ENCODE measurements at regions not wholly inside any gene's neighbourhood (a gene's known extent, or its start where the extent isn't known, plus 50 kb on each side); places are given as distances from the start of the nearest gene placed in this dataset.
"Not testable (repeated sequence)": the region's sequence is repeated elsewhere in the genome, so short reads cannot be mapped to it uniquely, and the experiment has no call there.

- DNase-seq: no peak
Observed at GRCh38 chr7:16265863-16266458, 155.4 kb downstream of the CRPPA start.

- DNase-seq: no peak
Observed at GRCh38 chr7:16264823-16265804, 156.2 kb downstream of the CRPPA start.

DNA sequence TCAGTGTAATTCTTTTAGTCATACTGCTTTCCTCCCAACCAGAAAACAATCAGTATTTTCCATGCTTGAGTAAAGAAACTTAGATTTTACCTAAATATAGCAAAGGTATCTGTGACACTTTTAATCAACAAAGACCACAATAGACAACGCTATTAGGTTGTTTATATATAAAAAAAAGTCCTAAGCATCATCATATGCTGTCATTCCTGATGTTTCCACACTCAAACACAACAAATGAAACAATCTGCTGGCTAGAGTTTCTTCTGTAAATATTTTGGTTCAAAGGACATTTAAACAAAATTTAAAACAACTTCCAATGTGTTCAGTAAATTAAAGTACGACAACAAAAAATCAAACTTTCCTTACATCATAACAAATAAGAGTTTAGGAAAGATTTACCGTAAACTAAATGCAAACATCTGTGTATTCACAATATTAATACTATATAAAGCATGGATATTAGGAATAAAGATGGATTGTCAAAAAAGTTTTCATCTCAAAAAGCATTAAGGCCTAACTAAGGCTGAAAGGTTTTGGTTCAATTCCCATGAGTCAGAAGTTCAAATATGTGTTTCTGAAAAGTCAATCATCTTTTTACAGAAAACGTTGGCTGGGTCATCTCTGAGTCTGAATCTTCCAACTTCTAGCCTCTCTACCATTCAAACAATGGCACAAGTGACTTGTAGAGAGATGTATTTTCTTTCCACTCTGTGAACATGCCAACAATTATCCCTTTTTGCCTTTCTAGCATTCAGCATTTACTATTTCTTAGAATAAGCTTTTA, 157.1 kb downstream of the CRPPA start:
- no peak for DNase-seq

- DNase-seq: not testable (repeated sequence)
Observed at GRCh38 chr7:16263377-16263776, 158.0 kb downstream of the CRPPA start.

- DNase-seq: no peak
Observed at GRCh38 chr7:16261654-16262053, 159.7 kb downstream of the CRPPA start.

- no peak for DNase-seq
Observed at GRCh38 chr7:16261100-16261499, 160.2 kb downstream of the CRPPA start.

- DNase-seq: no peak
Observed at GRCh38 chr7:16260236-16260728, 161.1 kb downstream of the CRPPA start.

- DNase-seq: not testable (repeated sequence)
Observed at GRCh38 chr7:16256419-16256818, 164.9 kb downstream of the CRPPA start.

DNA sequence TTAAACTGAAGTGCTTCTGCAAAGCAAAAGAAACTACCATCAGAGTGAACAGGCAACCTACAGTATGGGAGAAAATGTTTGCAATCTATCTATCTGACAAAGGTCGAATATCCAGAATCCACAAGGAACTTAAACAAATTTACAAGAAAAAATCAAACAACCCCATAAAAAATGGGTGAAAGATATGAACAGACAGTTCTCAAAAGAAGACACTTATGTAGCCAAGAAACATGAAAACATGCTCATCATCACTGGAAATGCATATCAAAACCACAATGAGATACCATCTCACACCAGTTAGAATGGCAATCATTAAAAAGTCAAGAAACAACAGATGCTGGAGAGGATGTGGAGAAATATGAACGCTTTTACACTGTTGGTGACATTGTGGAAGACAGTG, 165.4 kb downstream of the CRPPA start:
- DNase-seq: not testable (repeated sequence)

- not testable (repeated sequence) for DNase-seq
Observed at GRCh38 chr7:16250655-16251054, 170.7 kb downstream of the CRPPA start.

GRCh38 chr7:16249204-16249603, 172.1 kb downstream of the CRPPA start:
- DNase-seq: not testable (repeated sequence)

GRCh38 chr7:16248556-16248955, 172.8 kb downstream of the CRPPA start:
- DNase-seq: not testable (repeated sequence)

GRCh38 chr7:16244469-16244868, 176.9 kb downstream of the CRPPA start:
- no peak for DNase-seq

DNA sequence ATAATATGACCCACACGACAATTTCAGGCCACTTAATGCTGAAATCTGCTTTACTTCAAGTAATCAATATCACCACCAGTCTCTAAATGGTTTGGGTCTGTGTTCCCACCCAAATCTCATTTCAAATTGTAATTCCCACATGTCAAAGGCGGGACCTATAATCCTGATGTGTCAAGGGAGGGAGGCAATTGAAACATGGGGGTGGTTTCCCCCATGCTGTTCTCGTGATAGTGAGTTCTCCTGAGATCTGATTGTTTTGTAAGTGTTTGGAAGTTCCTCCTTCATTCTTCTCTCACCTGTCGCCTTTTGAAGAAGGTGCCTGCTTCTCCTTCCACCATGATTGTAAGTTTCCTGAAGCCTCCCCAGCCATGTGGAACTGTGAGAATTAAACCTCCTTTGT, 178.4 kb downstream of the CRPPA start:
- no peak for DNase-seq

DNA sequence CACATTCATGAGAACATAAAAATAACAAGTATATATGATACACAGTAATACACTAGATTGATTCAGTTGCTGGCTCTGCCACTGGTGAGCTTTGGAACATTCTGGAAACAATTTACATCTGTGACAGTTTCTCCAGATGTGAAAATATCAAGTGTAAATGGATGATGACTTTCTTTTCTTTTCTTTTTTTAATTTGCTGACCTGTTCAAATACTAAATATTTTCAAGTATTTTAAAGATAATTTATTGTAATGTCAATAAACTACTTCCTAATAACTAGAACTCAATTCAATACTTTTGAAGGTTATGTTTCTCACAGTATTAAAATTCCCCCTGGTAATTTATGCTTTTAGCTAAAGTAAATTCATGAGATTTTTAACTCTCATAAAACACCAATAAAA, 180.3 kb downstream of the CRPPA start:
- DNase-seq: no peak

DNA sequence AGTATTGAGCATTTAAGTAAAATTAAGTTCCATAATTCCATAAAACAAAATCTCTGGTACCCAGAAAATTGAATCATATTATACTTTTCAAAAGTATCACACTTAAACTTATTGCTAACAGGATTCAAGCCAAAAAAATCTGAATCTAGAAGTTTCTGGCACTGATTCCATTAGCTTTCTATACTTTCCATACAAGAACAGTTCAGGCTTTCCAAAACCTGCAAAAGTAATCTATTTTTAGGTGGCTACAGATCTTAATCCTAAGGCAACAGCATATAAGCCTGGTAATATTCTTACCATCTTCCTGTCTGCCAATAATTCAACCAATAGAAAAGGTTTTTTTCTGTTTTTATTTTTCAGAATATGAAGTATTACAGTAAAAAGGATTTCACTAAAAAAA, 185.0 kb downstream of the CRPPA start:
- no peak for DNase-seq

GRCh38 chr7:16235147-16236114, 185.9 kb downstream of the CRPPA start:
- DNase-seq: no peak

DNA sequence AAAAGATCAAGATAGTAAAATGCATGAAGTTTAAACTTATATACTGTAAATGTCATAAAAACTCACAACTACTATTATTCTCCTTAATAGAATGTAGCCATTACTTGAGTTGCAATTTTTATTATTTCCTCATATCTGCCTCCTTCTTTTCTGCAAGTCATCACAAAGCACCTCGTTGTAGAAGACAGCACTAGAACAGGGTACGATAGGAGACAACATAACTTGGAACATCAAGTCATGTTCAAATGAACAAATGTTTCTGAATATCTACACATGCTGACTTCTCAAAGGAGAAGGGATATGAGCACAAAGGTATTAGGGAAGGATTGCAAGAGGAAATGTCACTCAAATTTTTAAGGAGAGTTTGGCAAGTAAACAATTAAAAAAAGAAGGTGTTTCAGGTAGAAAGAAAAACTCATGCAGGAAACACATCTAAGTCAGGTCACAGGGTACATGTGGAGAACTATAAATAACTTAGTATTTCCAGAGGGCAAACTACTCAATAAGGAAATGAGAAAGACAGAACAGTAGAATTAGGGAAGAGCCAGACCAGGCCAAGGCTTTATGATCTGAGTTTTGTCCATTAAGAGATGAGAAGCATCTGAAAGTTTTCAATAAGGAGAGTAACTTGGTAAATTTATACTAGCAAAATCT, 186.7 kb downstream of the CRPPA start:
- DNase-seq: no peak

- no peak for DNase-seq
Observed at GRCh38 chr7:16233517-16233916, 187.8 kb downstream of the CRPPA start.

DNA sequence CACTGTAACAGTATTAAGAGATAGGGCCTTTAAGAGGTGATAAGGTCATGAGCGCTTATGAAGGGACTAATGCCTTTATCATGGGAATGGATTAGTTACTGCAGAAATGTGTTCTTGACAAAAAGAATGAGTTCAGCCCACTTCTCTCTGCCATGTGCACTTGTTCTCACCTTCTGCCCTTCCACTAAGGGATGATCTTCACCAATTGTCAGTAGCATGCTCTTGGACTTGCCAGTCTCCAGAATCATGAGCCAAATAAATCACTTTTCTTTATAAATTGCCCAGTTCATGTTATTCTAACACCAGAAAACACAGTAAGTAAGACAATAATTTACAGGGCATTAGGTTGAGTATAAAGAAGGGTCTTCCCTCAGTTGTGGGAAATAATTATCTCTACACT, 189.1 kb downstream of the CRPPA start:
- DNase-seq: no peak

DNA sequence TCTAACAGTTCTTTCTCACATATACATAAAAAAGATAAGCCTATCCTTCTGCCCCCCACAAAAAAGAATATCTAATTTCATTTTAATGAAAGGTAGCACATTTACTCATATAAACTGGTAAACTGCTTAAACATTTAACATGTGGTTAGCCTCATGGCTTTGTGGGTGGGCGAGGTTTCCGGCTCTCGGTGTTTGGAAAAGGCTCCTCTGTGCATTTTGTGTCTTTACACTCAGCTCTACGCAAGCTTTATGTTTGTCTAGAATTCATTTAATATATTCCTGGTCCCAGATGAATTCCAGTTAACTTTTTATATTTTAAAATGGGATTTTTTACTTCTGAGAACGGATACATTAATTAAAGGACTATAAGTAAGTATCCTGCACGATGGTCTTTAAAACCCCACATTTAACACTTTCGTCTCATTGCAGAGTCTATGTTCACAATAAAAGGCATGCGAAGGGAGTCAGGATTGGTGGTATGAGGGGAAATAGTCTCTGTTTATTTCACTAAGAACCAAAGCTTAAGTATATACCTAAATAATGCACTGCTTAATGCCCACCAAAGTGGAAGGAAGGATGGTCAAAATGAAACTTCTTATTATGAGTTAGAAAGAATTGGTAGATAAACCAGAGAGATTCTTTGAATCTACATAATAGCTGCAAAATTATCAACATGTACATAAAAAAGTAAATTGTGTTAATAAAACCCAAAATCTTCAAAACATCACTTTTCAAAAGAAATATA, 197.2 kb downstream of the CRPPA start:
- no peak for DNase-seq
